Thyroid gland (tissue), 4 donors: ENCODE measurements at regions not wholly inside any gene's neighbourhood (a gene's known extent, or its start where the extent isn't known, plus 50 kb on each side); places are given as distances from the start of the nearest gene placed in this dataset.

ENCODE experiments used
- POLR2A ChIP-seq, 2 donors: fragments of 450-650 bp; IDR thresholded peaks; one replicate each; pipeline ENCODE4 v1.6.1; 2017; ENCODE audit warnings: antibody characterized with exemption in 2 of 2, mild to moderate bottlenecking in 2 of 2, moderate library complexity in 1 of 2
- TF ChIP-seq, protein P1 (sequence below), 6 experiments: fragments of 200-600 bp in 3 of 6; fragments of 450-650 bp in 3 of 6; sonication (generic) in 3 of 6; IDR thresholded peaks; one replicate each; pipeline ENCODE4 v1.5.1; 2016 to 2019; ENCODE audit warnings: antibody characterized with exemption in 6 of 6, mild to moderate bottlenecking in 2 of 6, inconsistent platforms in 1 of 6, moderate library complexity in 1 of 6

DNA sequence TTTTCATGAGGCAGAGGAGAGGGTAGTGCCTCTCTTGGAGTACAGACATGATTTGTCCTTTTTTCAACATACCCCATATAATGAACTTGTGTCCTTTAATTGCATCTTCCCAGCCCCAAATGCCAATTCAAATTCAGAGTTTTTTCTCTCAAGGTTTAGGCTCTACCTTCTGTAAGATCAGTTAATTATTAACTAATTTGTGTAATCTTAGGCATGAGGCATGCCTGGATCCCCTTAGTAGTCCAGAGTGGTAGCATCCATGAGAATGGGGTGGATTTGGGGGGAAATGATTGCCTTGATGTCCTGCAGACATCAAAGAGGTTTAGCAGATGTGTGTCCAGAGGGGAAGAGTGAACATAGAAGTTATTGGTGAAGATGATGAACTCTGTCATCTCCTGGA, 533.3 kb downstream of the LRRC70 start:
- TF ChIP-seq, protein P1, sequence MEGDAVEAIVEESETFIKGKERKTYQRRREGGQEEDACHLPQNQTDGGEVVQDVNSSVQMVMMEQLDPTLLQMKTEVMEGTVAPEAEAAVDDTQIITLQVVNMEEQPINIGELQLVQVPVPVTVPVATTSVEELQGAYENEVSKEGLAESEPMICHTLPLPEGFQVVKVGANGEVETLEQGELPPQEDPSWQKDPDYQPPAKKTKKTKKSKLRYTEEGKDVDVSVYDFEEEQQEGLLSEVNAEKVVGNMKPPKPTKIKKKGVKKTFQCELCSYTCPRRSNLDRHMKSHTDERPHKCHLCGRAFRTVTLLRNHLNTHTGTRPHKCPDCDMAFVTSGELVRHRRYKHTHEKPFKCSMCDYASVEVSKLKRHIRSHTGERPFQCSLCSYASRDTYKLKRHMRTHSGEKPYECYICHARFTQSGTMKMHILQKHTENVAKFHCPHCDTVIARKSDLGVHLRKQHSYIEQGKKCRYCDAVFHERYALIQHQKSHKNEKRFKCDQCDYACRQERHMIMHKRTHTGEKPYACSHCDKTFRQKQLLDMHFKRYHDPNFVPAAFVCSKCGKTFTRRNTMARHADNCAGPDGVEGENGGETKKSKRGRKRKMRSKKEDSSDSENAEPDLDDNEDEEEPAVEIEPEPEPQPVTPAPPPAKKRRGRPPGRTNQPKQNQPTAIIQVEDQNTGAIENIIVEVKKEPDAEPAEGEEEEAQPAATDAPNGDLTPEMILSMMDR (IDR thresholded peaks at IDR 0.05): no peak
- no peak for TF ChIP-seq POLR2A (IDR thresholded peaks at IDR 0.05)
